HG03097 (cell line): ENCODE measurements at regions not wholly inside any gene's neighbourhood (a gene's known extent, or its start where the extent isn't known, plus 50 kb on each side); places are given as distances from the start of the nearest gene placed in this dataset.
"Not testable (repeated sequence)": the region's sequence is repeated elsewhere in the genome, so short reads cannot be mapped to it uniquely, and the experiment has no call there.

Experiments
- ATAC-seq: cut with Tn5 transposase; IDR thresholded peaks from one replicate; pipeline ENCODE4 v1.9.1; 2021; ENCODE audit not compliant: unreplicated experiment, low FRiP score

DNA sequence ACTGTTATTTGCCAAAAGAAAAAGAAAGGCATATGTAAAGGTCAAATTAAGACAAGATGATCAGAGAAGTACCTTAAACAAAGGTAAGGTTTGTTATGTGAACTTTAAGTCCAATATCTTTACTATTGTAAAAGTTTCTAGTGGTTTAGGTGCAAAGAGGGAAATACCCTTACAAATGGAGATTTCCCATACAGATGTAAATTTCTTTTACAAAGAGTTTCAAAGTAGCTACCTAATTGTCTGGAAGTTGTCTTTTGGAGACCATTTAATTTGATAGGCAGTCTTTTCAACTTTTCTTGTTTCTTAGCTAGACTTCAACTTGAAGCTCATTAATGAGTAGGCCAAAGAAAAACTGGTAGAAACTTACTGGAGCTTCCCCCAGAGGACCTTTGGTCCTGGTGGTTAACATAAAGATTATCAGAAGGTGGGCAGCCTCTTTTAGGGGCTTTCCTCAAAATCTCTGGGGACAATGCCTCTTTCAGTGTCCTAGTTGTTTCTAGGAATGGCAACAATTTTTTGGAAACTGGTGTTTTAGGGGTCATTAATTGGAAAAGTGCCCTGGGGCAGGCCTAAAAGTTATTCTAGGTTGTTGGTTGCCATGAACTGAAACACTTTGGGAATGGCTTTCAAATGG is 297.3 kb downstream of the GUCY2F start:
- no peak for ATAC-seq

DNA sequence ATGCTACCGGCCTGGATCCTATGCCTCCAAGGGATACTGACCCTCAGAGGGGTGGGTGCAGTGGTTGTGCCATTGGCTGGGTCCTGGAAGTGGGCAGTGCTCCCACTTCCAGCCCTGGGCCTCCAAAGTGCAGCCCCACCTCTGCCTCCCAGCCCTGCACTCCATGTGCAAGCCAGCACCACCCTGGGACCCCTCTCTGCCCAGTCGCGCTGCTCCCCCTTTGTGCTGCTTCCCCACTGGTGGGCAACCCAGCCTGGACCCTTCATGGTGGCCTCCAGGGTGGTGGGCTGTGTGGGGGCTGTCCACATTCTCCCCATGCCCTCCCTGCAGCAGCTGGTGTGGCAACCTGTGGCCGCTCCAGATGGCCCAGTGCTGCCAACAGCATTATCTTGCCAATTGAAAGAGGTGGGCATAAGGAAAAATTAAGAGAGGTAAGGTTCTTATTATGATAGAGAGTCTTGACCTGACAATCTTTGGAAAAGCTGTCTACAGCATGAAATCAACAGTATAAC is 309.7 kb downstream of the GUCY2F start:
- no peak for ATAC-seq

DNA sequence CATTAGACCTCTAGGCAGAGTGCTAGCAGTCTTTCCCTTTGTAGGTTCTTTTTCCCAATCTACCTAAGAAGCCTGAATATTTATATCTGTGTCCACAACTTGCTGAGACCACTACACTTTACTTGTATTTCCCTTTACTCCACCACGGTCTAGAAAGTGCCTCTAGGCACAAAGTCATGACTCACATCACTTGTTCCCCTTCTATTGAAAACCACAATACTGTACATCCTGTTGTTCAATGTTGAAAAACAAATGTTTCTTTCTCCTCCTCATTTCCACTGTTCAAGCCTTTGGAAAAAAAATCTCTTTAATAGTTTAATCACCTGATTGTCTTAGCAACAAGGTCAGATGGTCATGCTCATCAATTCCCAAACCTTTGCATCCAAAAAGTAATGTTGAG is 326.7 kb downstream of the GUCY2F start:
- ATAC-seq = no peak

DNA sequence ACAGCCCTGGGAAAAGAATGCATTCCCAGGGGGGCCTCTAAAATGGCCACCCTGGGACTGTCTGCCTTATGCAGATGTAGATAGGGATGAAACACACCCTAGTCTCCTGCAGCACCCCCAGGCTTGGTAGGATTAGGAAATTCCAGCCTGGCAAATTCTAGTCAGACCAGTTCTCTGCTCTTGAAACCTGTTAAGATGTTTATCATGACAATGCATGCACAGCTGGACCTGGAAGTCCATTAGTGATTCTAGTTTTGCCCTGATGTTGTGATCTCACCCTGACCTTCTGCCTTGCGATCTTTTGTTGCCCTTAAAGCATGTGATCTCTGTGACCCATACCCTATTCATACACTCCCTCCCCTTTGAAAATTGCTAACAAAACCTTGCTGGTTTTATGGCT is 337.7 kb downstream of the GUCY2F start:
- not testable (repeated sequence) for ATAC-seq

DNA sequence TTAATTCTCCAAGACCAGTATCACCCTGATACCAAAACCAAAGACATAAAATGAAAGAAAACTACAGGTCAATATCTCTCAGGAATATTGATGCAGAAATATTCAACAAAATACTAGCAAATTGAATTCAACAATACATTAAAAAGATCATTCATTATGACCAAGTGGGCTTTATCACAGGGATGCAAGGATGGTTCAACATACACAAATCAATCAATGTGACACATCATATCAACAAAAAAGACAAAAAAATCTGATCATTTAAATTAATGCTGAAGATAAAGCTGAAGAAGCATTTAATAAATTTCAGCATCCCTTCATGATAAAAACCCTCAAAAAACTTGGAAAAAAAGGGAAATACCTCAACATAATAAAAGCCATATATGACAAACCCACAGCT is 341.4 kb downstream of the GUCY2F start:
- ATAC-seq = no peak

DNA sequence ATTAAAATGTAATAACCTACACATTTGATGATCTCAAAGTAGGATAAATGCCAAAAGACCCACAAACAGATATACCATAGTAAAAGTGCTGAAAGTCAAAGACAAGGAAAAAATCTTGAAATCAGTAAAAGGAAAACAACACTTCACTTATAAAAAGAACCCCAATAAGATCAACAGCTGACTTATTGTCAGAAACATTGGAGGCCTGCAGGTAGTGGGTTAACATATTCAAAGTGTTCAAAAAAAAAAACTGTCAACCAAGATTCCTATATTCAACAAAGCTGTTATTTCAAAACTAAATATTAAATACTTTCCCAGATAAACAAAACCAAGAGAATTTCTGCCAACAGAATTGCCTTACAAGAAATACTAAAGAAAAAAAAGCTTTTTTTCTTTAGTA is 347.1 kb downstream of the GUCY2F start:
- no peak for ATAC-seq

DNA sequence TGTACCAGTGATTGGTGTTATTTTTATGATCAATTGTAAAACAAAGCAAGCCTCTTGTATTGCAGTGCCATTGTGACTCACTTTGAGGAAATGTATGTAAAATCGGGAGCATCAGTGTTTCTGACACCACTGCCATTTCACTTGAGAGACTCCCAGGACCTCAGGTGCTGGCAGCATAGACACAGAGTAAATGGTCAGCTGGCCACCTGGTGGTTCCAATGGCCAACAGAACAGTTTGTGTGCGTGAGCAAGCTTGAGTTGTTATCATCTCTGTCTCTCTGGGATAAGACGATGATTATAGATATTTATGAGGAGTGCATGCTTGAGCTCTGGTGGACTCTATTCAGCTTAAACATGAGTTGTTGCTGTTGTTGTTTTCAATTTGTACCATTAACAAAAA is 356.6 kb downstream of the GUCY2F start:
- ATAC-seq = no peak

DNA sequence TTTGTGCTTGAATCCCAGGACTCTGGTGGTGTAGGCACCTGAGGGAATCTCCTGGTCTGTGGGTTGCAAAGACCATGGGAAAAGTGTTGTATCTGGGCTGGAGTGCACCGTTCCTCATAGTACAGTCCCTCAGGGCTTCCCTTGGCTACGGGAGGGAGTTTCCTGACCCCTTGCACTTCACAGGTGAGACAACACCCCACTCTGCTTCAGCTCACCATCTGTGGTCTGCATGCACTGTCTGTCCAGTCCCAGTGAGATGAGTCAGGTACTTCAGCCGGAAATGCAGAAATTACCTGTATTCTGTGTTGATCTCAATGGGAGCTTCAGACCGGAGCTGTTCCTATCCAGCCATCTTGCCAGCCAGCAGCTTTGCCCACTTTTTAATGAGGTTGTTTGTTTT is 353.0 kb upstream of the IRS4 start:
- ATAC-seq = no peak

DNA sequence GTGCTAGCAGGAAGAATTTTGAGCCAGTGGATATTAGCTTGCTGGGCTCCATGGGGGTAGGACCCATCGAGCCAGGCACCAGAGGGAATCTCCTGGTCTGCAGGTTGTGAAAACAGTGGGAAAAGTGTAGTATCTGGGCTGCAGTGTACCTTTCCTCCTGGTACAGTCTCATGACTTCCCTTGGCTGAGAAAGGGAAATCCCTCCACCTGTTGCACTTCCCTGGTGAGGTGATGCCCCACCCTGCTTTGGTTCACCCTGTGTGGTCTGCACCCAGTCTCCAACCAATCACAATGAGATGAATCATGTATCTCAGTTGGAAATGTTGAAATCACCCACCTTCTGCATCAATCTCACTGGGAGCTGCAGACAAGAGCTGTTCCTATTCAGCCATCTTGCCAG is 341.4 kb upstream of the IRS4 start:
- no peak for ATAC-seq

DNA sequence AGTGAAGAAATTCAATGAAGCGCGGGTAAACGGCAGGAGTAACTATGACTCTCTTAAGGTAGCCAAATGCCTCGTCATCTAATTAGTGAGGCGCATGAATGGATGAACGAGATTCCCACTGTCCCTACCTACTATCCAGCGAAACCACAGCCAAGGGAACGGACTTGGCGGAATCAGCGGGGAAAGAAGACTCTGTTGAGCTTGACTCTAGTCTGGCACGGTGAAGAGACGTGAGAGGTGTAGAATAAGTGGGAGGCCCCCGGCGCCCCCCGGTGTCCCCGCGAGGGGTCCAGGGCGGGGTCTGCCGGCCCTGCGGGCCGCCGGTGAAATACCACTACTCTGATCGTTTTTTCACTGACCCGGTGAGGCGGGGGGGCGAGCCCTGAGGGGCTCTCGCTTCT is 317.8 kb upstream of the IRS4 start:
- not testable (repeated sequence) for ATAC-seq

DNA sequence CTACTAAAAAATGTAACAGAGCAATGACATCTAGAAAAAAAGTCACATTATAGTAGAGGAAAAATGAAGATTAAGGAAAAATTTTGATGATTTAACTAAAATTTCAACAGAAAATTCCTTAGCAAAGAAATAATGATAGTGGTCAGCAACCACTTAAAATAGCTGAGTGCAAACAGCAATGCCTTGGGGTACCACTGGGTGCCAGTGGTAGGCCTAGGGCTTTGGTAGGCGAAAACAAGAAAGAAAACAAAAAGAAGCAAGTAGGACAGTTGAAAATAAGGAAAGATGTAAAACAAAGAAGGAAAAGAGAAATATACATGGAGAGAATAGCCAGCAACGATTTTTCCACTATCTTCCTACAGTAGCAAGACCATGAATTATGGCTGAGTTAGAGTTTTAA is 313.5 kb upstream of the IRS4 start:
- ATAC-seq = no peak

DNA sequence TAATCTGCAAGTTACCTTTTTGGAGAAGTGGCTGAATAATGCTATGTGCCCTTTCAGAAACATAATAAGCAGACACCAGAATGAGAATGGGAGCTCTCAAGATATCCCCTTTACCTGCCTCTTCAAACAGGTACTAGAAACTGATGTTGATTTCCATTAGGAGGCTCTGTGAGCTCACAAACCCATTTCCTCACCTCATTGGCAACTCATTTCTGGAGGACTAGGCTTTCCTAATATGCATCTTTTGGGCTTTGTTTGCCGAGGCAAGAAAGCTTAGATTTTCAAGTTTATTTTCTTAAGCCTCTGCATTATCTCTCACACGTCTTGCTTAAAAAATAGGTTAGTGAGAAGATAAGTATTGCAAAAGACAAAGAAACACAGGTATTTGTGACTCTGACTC is 313.1 kb upstream of the IRS4 start:
- ATAC-seq = no peak

DNA sequence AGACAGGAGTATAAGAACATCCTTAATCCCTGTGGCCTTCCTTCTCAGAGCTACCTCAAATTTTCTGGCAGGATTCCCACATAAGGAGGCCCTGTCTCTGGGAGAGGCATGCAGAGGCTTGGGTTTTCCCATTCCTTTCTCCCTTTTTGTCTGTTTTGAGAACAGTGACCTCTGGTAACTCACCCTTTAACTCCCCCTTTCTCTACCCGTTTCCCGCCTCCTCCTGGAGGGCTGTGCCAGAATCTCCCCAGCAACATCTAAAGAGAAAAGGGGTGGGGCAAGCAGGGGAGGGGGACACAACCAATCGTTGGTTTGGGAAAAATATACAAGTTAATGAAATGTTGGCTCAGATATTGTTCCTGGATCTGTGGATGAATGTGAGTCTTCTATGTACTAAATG is 303.7 kb upstream of the IRS4 start:
- ATAC-seq = no peak

DNA sequence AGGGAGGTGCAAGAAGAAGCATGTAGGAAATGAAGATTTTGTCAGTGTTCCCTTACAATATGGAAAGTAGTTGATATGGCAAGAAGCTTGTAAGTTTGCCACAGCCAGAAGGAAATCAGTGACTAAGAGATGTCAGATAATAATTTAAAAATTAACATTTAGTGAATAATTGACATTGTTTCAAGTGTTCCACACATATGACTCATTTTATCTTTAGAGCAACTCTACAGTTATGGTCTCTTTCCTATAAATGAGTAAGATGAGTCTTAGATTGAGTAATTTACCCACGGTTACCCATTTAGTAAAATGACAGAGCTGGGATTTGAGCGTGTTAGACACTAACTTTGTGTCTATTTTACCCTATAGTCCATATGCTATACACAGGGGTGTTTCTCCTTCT is 300.3 kb upstream of the IRS4 start:
- peak; percentile 95 for ATAC-seq

DNA sequence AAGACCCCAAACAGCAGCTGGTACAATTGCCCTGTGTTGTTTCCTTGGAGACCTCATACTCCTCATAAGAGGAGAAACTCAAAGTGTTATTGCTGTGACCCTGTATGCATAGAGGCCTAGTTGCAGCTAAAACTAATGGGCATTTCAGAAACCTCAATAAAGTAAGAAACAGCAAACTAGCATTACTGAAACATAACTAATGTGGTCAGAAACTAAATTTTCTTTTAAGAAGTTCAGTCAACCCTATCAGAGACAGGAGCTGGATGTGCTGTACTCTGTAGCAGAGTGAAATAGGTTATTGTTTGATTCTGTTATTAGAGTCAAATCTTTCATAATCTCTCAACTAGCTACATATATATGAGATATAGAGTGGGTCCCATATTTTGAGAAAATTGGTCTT is 257.5 kb upstream of the IRS4 start:
- ATAC-seq = peak; percentile 45

DNA sequence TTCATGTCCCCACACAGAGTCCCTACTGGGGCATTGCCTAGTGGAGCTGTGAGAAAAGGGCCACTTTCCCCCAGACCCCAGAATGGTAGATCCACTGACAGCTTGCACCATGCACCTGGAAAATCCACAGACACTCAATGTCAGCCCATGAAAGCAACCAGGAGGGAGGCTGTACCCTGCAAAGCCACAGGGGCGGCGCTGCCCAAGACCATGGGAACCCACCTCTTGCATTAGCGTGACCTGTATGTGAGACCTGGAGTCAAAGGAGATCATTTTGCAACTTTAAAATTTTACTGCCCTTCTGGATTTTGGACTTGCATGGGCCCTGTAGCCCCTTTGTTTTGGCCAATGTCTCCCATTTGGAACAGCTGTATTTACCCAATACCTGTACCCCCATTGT is 236.5 kb upstream of the IRS4 start:
- not testable (repeated sequence) for ATAC-seq

DNA sequence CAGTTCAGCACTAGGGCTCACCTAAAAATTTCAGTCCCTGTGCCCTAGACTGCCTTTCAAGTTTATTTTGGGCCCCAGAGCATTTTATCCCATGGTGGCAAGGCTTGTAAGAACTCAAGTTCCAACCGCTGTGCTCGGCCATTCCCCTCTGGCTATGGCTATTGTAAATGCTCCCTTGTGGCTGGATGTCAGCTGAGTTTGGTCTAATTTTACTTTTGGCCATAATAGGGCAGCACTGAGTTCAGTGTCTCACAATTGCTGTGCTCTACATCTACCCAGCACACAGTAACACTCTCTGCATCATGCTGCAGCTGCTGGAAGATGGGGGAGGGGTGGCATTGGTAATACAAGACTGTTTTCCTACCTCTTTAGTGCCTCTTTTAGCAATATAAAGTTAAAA is 210.8 kb upstream of the IRS4 start:
- no peak for ATAC-seq

DNA sequence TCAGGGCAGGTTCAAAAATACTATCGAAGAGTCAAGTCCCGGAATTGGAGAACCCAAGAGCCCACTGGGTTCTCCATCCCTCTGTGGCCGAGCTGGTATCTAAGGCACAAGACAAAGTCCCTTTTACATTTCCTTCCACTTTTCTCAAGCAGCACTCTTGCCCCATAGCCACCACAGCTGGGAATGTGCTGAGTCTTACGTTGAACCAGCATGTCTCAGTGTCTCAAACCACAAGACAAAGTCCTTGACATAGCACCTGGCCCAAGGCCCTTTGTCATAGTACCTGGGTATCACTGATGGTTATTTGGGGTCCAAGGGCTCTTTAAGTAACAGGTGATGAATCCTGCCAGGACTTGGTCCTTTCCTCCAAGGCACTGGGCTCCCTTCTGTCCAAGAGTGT is 210.2 kb upstream of the IRS4 start:
- ATAC-seq = no peak

DNA sequence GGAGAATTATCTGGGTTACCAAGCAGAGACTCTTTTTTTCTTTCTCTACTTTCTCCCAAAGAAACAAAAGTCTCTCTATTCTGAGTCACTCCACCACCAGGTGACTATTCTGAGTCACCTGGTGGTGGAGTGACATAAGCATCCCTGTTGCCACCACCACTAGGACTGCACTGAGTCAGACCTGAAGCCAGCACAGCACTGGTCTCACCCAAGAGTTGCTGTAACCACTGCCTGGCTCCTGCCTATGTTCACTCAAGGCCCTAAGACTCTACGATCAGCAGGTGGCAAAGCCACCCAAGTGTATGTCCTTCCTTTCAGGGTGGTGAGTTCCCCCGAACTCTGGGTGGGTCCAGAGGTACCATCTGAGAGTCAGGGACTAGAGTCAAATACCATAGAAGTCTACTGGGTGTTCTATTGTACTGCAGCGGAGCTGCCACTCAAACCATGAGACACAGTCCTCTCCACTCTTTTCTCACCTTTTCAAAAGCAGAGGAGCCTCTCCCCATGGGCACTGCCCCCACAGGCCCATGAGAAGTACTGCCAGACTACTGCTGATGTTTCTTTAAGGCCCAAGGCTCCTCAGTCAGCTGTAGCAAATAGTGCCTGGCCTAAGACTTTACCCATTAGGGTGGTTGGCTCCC is 209.6 kb upstream of the IRS4 start:
- no peak for ATAC-seq

DNA sequence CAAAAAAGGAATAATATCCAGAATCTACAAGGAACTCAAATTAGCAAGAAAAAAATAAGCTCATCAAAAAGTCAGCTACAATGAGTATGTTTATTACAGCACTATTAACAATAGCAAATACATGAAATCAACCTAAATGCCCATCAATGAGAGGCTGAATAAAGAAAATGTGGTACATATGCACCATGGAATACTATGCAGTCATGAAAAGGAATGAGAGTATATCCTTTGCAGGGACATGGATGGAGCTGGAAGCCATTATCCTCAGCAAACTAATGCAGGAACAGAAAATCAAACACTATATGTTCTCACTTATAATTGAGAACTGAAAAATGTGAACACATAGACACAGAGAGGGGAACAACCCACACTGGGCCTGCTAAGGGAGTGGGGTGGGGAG is 178.4 kb upstream of the IRS4 start:
- ATAC-seq = no peak

DNA sequence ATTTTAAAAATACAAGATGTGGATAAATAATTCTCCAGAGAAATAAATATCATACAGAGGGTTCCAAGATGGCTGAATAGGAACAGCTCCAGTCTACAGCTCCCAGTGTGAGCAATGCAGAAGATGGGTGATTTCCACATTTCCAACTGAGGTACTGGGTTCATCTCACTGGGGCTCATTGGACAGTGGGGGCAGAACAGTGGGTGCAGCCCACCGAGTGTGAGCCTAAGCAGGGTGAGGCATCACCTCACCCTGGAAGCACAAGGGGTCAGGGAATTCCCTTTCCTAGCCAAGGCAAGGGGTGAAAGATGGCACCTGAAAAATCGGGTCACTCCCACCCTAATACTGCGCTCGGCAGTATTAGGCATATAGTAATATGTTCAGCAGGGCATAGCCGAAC is 167.5 kb upstream of the IRS4 start:
- not testable (repeated sequence) for ATAC-seq

DNA sequence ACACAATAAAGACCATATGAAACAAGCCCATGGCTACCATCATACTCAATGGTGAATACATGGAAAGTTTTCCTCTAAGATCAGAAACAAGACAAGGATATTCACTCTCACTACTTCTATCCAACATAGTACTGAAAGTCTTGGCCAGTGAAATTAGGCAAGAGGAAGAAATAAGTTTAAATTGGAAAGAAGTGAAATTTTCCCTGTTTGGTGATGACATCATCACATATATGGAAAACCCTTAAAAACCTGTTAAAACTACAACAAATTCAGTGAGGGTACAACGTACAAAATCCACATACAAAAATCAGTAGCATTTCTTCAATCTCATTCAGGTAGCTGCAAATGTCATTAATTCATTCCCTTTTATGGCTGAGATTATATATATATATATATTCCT is 164.0 kb upstream of the IRS4 start:
- no peak for ATAC-seq

DNA sequence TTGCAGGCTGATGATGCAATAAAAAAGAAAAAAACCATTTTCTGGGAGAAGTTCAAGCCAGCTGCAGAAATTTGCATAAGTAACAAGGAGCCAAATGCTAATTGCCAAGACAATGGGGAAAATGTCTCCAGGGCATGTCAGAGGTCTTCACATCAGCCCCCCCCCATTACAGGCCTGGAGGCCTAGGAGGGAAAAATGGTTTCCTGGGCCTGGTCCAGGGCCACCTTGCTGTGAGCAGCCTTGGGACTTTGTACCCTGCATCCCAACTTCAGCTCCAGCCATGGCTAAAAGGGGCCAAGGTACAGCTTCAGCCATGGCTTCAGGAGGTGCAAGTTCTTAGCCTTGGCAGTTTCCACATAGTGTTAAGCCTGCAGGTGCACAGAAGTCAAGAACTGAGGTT is 160.0 kb upstream of the IRS4 start:
- ATAC-seq = not testable (repeated sequence)
